HFFc6 (cell line): ENCODE measurements at regions not wholly inside any gene's neighbourhood (a gene's known extent, or its start where the extent isn't known, plus 50 kb on each side); places are given as distances from the start of the nearest gene placed in this dataset.

Source experiments
- DNase-seq: peaks from one replicate; pipeline ENCODE4 v3.0.0-alpha.2; 2018
- H3K27ac Mint-ChIP-seq: 2 replicates; pipeline ENCODE4 v1.8.0; 2020; ENCODE audit warnings: mild to moderate bottlenecking, mixed read lengths
- H3K27me3 Mint-ChIP-seq: 2 replicates; pipeline ENCODE4 v1.8.0; 2021; ENCODE audit warnings: mild to moderate bottlenecking, moderate library complexity, mixed read lengths; ENCODE audit not compliant: insufficient read depth
- H3K36me3 Mint-ChIP-seq: 2 replicates; pipeline ENCODE4 v1.8.0; 2021; ENCODE audit warnings: low read depth, mixed read lengths
- H3K4me1 Mint-ChIP-seq: 2 replicates; pipeline ENCODE4 v1.8.0; 2020; ENCODE audit warnings: low read depth, mixed read lengths
- H3K4me3 Mint-ChIP-seq: 2 replicates; pipeline ENCODE4 v1.8.0; 2020; ENCODE audit warnings: mild to moderate bottlenecking, moderate library complexity, mixed read lengths
- H3K9me3 Mint-ChIP-seq: 2 replicates; pipeline ENCODE4 v1.8.0; 2020; ENCODE audit warnings: mild to moderate bottlenecking, mixed read lengths
- CTCF ChIP-seq: fragments of 200-600 bp; sonication (generic); IDR thresholded peaks from 2 replicates; pipeline ENCODE4 v1.5.0; 2021; ENCODE audit warnings: antibody characterized with exemption, mild to moderate bottlenecking

DNA sequence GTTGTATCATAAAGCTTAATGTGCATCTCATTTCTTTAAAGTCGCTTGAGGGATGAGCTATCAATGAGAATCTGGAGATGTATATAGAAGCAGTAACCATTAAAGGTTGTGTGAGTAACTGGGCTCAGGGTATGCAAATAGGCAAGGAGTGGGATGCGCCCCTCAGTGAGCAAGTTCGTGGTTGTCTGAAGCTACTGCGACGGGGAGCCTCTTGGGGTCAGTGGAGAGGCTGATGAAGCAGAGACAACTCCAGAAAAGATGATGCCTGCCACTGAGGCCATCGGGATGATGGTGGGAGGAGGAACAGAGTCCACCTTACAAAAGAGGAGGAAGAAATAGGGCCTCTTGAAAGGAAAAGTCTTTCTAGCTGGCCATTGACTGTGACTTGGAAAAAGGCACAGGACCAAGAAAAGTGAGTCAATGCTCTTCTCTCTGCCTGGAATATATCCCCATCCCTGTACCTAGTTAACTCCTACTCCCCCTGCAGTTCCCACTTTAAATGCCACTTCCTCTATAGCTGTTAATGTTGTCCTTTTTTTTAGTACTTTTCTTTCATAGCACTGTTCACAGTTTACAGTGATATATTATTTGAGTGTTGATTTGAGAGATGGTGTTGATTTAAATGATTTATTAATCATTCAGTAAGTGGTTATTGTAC lies 51.4 kb upstream of the LSM6 start:
- H3K4me3 Mint-ChIP-seq, result no peak overlapping the region
- no peaks in the 10 kb centered on the region for H3K9me3 Mint-ChIP-seq
- no peaks in the 10 kb centered on the region for H3K36me3 Mint-ChIP-seq
- TF ChIP-seq CTCF, result no peak
- peaks cover 8% of the 10 kb centered on the region; the same call in 1 of the 2 replicates for H3K4me1 Mint-ChIP-seq
- no peak for DNase-seq
- H3K27me3 Mint-ChIP-seq, result peaks cover 7% of the 10 kb centered on the region
- no peak overlapping the region for H3K27ac Mint-ChIP-seq

GRCh38 chr4:146123231-146123630 lies 52.3 kb upstream of the LSM6 start:
- Mint-ChIP-seq H3K36me3 (no peaks in the 10 kb centered on the region), H3K9me3 (no peaks in the 10 kb centered on the region), H3K4me3 (no peak overlapping the region), H3K4me1 (peaks cover 8% of the 10 kb centered on the region; the same call in 1 of the 2 replicates), H3K27ac (no peak overlapping the region), H3K27me3 (peaks cover 7% of the 10 kb centered on the region)
- peak; percentile 8 for DNase-seq
- no peak for TF ChIP-seq CTCF

GRCh38 chr4:146122398-146122797 lies 53.1 kb upstream of the LSM6 start:
- H3K4me3 Mint-ChIP-seq, result peak overlapping the region; percentile 23; the same call in 1 of the 2 replicates
- peaks cover 8% of the 10 kb centered on the region; the same call in 1 of the 2 replicates for H3K4me1 Mint-ChIP-seq
- no peaks in the 10 kb centered on the region for H3K9me3 Mint-ChIP-seq
- DNase-seq, result no peak
- no peak overlapping the region for H3K27ac Mint-ChIP-seq
- H3K36me3 Mint-ChIP-seq, result no peaks in the 10 kb centered on the region
- TF ChIP-seq CTCF, result no peak
- peaks cover 11% of the 10 kb centered on the region for H3K27me3 Mint-ChIP-seq

GRCh38 chr4:146121757-146122156 lies 53.8 kb upstream of the LSM6 start:
- no peak for TF ChIP-seq CTCF
- peaks cover 8% of the 10 kb centered on the region; the same call in 1 of the 2 replicates for H3K4me1 Mint-ChIP-seq
- H3K36me3 Mint-ChIP-seq, result no peaks in the 10 kb centered on the region
- no peak overlapping the region for H3K4me3 Mint-ChIP-seq
- no peak overlapping the region for H3K27ac Mint-ChIP-seq
- no peaks in the 10 kb centered on the region for H3K9me3 Mint-ChIP-seq
- H3K27me3 Mint-ChIP-seq, result peaks cover 11% of the 10 kb centered on the region
- no peak for DNase-seq

DNA sequence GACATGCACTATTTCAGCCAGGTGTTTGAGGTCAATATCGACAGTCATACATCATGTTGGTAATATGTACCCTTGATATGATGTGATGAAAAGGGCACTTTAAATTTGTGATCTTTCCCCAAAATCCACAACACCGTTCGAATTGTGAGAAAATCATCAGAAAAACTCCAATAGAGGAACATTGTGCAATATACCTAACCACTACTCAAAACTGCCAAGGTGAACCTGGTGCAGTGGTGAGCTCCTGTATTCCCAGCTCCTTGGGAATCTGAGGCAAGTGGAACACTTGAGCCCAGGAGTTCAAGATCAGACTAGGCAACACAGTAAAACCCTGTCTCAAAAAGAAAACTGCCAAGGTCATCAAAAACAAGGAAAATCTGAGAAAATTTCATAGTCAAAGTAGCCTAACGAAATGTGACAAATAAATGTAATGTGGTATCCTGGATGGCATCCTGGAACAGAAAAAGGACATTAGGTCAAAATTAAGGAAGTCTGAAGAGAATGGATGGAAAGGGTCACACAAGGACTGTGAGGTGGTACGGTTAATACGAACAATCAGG lies 55.6 kb upstream of the LSM6 start:
- Mint-ChIP-seq H3K36me3 (no peaks in the 10 kb centered on the region), H3K27me3 (peaks cover 11% of the 10 kb centered on the region; the same call in 1 of the 2 replicates), H3K9me3 (no peaks in the 10 kb centered on the region), H3K4me3 (no peak overlapping the region), H3K4me1 (peaks cover 8% of the 10 kb centered on the region; the same call in 1 of the 2 replicates), H3K27ac (no peak overlapping the region)
- no peak for TF ChIP-seq CTCF
- no peak for DNase-seq
